GM10266 (cell line): ENCODE measurements at regions not wholly inside any gene's neighbourhood (a gene's known extent, or its start where the extent isn't known, plus 50 kb on each side); places are given as distances from the start of the nearest gene placed in this dataset.

Experiments
- DNase-seq: peaks from one replicate; pipeline ENCODE4 v3.0.0; 2012; ENCODE audit errors: extremely low spot score
- TF ChIP-seq, protein P1 (sequence below): IDR thresholded peaks from 2 replicates; pipeline ENCODE4 v1.5.1; 2012; ENCODE audit warnings: mild to moderate bottlenecking, low read depth; ENCODE audit not compliant: control insufficient read depth, insufficient read depth; ENCODE audit errors: missing control alignments

DNA sequence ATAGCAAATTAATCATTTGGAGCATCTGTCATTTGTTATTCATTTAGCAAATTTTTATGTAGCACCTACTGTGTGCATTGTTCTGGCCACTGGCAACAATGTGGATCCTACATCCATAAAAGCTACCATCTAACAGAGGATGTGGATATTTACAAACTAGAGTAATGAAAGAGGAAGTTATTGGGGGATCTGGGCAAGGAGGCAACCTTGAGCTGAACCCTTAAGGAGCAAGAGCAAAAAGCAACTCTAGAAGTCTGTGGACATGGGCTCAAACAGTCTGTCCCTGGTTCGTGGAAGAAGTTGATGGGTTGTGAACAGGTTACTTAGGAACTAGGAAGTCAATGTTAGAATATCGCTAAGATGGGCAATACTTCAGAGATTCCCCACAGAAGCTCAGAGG lies 259.9 kb downstream of the SYK start:
- DNase-seq, result no peak
- TF ChIP-seq, protein P1, sequence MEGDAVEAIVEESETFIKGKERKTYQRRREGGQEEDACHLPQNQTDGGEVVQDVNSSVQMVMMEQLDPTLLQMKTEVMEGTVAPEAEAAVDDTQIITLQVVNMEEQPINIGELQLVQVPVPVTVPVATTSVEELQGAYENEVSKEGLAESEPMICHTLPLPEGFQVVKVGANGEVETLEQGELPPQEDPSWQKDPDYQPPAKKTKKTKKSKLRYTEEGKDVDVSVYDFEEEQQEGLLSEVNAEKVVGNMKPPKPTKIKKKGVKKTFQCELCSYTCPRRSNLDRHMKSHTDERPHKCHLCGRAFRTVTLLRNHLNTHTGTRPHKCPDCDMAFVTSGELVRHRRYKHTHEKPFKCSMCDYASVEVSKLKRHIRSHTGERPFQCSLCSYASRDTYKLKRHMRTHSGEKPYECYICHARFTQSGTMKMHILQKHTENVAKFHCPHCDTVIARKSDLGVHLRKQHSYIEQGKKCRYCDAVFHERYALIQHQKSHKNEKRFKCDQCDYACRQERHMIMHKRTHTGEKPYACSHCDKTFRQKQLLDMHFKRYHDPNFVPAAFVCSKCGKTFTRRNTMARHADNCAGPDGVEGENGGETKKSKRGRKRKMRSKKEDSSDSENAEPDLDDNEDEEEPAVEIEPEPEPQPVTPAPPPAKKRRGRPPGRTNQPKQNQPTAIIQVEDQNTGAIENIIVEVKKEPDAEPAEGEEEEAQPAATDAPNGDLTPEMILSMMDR, result no peak

DNA sequence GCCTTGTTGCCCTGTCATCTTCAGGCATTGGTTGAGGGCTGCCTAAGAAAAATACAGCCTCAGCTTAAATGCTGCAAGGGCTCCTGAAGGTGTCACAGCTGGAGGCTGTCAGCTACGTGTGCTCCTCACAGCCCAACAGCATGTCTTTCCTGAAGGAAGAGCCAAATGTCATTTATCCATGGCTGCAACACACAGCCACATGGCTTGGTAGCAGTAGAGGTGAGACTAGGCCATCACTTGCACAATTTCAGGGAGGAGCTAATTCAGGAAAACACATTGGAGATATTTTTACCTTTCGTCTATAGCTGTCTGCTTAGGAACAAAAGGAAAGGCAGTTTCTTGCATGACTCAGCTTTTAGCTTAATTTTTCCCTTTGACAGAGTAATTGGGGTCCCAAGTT lies 260.7 kb downstream of the SYK start:
- TF ChIP-seq, protein P1, result no peak
- DNase-seq, result no peak

DNA sequence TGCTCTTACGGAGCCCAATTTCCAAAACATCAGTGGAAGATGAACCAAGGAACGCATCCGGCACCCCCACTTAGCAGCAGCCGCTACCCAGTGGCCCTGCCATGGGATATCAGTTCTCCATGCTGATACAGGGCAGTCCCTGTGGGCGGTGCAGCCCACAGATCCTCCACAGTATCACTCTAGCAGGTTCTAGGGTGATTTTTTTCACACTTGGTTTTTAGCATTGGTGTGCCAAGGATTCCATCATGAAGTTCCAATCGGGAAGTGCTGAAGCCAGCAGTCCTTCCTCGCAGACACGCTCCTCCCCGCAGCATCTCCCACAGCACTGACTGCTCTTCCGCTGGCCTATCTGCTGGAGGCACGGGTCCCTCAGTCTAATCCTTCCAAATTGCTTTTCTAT lies 261.9 kb downstream of the SYK start:
- TF ChIP-seq, protein P1, result no peak
- DNase-seq, result no peak

DNA sequence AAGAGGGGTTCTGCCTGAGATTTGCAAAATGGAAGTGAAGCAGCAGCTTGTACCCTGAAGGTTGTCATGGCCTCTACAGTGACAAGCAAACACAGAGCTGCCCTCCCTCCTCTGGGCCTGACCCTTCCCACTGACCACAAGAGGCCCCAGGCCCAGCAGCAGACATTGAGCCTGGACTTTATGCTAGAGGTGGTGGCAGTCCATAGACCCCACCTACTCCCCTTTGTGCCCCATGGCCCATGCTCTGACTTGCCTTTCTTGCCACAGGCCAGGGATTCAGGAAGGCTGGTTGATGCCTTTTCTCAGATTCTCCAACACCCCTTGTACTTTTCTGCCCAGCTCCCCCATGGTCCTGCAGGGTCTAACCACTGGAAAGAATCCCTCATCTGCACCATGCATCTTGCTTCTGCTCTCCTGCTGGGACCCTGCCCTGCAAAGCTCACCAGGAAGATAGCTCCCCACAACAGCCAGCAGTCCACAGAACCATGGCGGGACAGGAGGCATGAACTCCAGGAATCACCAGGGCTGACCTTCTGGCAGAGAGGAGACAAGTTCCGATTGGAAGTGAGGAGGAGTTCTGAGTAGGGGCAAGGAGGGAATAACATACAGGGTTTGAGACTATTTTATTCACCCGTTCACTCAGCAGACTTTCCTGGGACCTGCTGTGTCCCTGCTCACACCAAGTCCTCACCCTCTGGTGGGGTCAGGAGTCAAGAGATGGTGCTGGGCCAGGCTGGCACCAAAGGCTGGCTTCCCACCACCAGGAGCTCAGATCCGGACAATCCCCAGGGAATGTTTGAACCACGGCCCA lies 263.8 kb downstream of the SYK start:
- no peak for DNase-seq
- TF ChIP-seq, protein P1, result no peak

DNA sequence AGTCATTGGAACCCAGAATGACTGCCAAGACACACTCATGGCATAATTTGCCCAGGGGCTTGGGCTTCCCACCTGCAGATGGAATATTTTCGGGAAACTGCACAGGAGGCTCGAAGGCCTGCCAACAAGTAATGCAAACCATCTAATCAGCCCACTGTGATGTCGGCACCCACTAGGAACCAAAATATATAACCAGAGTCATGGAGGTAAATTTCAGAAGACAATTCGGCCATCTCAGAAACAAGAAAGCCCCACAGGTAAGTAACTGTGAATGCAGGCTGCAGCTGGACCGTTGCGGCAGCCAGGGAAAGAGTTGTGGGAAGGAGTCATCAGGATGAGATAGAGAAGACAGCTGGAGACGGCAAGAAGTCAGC lies 264.4 kb downstream of the SYK start:
- TF ChIP-seq, protein P1, result no peak
- no peak for DNase-seq

DNA sequence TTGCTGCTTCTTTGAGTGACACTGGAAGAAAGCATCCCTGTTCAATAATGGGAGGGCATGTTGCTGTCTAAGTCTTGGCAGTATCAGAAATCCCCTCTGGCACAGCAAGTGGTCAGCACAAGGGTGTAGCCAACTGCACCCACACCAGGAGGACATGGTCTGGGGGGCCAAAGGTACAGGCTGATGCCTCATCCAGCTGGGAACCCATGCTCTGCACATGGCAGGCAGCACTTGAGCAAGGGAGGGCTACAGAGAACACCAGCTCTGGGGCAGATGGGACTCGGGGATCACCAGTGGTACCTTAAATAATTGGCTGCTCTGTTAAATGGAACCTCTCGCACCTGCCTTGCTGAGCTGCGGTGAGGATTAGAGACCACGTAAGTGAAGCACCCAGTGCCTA lies 265.2 kb downstream of the SYK start:
- TF ChIP-seq, protein P1, result no peak
- DNase-seq, result no peak

DNA sequence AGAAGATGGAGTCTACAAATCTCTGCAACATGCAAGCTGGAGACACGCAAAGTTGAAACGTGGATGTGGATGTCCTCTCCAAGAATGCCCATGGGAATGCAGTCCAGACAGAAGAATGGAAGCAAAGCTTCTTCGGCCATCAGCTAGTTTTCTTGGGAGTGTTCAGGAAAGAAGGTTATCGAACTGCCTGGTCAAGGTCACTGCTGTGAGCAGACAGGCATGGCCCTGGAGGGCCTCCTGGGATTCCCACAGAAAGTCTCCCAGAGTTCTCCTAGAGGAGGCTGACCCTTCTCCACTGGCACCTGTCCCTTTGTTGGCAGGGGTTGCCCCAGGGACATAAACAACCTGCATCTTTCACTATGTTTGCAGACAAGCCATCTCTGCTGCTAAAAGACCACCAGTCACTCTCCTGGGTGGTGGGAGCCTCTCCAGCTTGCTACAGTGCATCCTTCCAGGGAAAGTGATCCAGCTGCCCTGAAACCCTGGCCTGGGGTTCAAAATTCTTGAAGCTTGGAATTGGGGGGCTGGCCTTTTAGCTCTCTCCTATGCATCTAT lies 265.8 kb downstream of the SYK start:
- TF ChIP-seq, protein P1, result no peak
- no peak for DNase-seq
